HUDEP-2 (cell line): ENCODE measurements at regions not wholly inside any gene's neighbourhood (a gene's known extent, or its start where the extent isn't known, plus 50 kb on each side); places are given as distances from the start of the nearest gene placed in this dataset.

Experiments used
- DNase-seq, 76 experiments: peaks; one replicate each; lab custom pipeline; 2025; ENCODE audit not compliant: unreplicated experiment in 76 of 76; lab: John Stamatoyannopoulos, UW

DNA sequence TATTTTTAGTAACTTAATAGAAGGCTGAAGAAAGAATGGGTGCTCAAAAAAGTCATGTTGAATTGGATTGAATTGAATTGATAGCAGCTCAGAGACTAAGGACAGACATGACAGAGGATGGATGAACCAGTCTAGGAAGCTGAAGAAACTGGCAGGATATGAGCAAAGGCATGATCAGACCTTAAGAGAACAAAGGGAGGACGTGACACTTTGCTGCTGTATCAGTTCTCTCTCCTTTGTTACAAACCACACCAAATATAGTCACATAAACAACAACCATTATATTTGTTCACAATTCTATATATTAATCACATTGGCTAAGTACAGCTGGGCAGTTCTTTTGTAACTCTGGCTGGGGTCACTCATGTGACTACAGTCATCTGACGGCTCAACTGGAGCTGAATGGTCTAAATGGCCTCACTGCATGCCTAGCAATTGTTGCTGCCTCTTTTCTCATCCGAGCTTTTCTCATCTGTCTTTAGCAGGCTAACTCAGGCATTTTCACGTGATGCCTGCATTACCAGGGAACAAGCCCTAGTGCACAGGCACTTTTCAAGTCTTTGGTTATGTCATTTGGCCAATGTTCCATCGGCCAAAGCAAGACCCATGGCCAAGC is 355.0 kb downstream of the ETNK1 start:
- no peak for DNase-seq

DNA sequence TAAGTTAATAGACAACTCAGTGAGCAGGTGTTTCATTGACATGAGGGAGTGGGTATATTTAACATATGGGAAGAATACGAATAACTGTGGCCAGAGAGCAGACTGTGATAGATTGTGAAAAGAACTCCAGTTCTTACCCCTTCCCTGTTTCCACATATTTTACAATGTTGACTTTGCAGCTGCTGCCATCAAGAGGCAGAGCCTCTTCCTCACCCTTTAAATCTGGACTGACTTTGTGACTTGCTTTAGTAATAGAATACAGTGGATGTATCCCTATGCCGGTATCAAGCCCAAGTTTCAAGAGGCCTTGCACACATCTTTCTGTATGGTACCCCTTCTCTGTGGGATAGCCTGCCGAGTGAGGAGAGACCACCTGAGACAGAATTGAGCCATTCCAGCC is 356.7 kb downstream of the ETNK1 start:
- DNase-seq = no peak

DNA sequence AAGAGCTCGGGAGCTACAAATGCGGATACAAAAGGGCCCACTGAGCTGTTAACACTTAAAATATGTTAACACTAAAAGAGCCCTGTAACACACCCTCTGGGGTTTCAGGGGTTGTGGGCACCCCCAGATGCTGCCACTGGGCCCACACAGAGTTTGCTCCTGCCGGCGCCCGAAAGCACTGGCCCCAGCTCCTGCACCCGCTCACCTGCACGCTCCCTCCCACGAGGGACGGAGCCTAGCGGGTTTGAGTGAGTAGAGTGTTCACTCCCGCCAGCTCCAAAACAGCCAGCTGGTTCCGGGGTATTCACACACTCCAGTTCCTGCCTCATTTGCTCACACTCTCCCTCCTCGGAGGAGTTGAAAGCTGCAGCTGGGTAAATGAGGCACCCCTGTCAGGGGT is 357.7 kb downstream of the ETNK1 start:
- no peak for DNase-seq

DNA sequence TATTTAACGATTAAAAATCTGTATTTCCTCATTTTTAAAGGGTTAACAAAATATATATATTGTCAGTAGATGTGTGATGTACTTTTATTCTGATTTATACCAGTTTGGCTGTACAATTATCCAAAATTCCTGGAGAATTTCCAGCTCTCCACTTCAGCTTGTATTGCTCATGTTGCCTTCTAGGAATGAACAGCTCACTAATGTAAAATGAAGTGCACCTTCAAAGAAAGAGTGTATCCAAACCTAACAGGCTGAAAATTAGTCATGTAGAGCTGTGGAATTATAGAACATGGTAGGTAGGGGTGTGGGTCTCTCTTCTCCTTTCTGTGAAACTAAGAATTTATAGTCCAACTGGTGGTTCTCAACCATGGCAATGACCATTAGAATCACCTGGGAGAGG is 362.0 kb downstream of the ETNK1 start:
- no peak for DNase-seq

DNA sequence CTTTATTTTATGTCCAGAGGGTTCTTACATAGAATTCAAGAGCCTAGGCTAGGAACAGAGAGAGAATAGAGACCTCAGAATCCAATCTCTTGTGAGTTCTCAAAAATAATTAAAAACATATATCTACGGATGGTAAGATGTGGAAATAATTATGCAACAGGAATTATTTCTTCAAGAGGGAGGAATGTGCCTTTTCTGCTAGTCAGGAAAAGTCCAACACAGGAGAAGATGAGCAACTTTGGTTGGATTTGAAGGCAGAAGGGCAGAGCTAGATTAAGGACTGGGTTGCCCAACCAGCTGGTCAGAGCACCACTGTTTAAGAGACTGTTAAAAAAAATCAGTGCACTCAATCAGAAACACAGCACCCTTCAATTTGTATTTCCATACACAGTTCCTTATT is 365.5 kb downstream of the ETNK1 start:
- DNase-seq = no peak

DNA sequence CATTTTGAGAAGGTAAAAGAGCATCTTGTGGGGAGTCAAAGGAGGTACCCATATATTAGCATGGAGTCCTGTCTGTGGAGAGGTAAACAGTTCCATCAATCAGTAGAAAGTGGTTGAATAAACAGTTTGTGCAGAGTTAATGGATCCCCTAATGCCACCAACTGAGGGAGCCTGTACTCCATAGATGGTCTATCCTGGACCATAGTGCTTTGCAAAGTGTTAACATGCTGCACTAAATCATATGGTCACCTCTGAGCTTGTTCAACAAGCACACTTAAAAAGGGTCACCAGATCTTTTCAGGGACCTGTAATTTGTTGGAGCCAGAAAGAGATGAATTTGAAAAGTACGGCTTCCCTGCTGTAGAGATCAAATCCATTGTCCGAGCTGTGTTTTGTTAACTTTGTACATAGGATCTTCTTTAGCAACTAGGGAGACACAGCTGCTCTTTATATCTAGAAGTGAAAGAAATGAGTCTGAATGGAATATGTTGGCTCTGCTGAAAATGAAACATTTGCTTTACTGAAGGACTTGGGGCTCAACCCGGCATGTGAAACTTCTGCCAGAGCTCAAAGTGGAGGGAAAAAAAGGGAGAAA is 366.4 kb downstream of the ETNK1 start:
- no peak for DNase-seq

DNA sequence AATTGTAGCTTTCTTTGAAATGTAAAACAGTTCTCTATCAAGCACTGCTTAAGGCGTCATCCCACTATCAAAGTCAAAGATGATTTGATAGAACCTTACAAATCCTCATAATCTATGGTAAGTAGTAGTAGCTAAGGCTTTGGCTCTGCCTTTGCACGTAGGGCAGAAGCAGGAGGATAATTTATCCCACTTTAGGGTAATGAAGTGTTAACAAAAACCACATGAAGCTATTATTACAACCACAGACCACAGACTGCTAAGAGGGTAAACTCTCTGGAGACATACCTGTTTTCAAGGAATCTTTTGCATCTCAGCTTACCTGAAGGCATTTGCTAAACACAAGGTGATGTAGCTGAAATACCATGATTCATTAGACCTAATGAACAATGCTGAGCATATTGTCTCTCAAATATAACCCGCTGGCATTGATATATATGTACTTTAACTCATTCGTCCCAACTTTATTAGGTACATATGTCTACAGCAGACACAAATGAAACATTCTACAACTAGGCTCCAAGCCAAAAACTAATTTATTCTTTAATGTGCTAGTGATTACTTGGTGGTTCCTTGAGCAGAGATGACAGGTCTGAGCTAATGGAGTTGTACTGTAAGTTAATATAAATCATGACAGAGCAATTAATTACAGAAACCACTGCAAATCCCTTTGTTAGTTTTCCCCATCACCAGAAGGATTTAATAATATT is 368.8 kb downstream of the ETNK1 start:
- DNase-seq = no peak

DNA sequence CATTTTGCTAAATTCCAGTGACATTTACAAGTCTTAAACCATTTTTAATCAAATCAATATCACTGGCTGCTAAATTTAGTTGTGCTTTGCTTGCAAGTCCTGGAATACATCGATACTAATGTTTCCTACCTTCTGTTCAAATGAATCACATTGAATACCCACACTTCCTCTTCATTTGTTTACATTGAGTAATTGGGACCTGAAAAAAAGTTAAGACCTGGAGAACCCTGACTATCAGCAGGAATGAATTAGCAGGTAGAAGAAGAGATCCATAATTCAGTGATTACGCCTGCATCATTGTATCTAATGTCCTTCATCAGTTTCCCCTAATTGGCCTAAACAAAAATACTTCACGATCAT is 369.3 kb downstream of the ETNK1 start:
- no peak for DNase-seq

DNA sequence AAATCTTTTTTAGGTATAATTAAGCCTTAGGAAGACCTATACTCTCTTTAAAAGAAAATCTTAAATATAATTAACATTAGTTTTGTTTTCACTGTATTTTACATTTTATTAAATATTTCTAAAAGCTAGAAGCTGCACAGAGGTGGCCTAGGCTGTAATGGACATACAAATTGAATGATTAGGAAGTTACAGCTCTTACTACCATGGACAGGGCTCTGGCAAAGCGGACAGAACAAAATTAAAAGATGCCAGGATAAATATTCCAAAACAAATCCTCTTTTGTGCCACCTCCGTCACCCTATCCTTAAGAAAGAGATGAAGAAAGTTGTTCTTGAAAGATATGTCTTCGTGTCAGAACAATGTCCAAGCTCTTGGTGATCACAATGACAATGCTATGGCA is 376.5 kb downstream of the ETNK1 start:
- DNase-seq = no peak

DNA sequence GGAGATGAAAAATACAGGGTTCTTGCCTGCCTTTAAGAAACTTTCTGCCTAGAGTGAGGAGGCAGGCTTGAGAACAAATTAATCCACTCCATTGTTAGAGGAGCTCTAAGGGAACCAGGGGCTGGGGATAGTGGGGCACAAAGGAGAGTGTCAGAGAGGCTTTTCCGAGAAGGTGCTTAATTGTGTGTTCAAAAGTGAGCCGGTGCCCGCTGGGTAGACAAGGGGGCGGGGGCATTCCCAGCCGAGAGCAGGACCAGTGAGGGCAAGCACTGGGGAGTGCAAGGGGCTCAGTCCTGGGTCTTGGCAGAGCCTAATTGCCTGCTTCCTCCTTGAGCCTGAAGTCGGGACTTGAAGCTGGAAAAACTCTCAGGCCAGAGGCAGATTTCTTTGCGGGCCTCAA is 377.4 kb downstream of the ETNK1 start:
- DNase-seq = no peak

DNA sequence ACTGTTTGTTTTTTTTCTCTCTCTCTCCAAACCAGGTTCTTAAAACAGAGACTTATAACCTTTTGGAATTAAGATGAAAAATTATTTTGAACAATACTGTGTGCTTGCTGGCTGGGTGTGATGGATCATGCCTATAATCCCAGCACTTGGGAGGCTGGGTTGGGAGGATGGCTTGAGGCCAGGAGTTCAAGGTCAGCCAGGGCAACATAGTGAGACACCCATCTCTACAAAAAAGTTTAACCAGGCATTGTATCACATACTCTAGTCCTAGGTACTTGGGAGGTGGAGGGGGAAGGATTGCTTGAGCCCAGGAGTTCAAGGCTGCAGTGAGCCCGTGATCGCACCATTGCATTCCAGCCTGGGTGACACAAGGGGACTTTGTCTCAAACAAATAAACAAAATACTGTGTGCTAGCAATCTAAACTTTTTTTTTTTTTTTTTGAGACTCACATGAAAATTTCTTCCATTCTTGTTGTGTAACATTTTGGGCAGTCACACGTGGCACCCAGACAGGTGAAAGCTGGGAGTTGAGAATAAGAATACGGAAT is 379.6 kb downstream of the ETNK1 start:
- DNase-seq = no peak

DNA sequence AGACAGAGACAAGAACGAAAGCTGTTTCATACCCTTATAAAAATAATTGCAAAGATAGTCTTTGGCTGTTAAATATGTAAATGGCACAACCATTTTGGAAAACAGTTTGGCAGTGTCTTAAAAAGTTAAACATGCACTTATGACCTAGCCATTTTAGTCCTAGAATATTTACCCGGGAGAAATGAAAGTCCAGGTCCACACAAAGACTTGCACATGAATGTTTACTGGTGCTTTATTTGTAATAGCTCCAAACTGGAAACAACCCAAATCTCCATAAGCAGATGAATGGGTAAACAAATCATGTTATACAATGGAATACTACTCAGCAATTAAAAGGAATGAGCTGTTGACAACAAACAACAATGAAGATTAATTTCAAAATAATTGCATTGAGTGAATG is 380.4 kb downstream of the ETNK1 start:
- DNase-seq = no peak

DNA sequence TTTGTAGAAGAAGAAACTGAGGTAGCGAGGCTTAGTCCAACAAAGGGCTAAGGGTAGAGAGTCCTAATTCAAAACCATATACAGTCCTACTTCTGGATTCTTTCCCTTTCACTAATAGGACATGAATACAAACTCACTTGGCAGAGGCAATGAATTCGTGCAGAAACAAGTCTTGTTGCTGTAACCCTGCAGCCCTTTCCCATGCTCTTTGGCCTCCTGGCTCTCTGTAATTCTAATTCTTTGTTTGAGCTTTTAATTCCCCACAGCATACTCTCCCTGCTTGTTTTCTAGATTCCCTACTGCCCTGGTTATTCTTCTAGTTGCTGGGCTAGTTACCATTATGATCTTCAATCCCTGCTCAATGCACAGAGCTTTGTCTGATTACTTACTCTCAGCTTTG is 381.4 kb downstream of the ETNK1 start:
- DNase-seq = no peak

DNA sequence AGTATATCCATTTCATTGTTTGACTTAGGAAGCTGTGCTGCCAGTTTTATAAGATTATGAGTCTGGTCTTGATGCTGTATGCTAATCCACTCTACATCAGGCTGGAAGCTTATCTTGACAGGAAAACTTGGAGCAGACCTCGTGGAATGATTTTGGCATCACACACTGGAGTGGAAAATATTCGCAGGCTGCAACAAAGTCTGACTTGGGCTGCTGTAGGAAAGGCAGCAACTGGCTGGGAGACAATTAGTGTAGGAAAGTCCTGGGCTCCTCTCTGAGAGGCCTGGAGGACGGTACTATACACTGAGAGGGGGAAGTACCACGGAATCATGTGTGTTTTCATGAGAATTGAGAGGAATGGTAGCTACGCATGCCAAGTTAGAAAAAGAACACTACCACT is 383.7 kb downstream of the ETNK1 start:
- DNase-seq = no peak

DNA sequence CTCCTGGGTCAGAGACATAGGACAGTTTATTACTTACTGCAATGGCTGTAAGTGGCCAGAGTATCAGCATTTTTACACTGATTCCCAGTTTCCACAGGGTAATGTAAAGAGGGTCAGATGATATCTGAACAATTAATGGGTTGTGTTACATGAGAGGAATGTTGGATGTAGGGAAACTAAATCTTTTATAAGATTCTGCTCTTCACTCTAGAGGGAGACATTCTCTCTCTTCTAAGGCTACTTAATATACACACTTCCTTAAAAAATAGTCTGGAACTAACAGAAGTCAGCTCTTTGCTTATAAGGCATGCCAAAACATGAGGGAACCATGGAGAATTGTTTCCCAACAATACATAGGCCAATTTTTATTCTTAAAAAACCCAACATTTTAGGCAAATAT is 389.8 kb downstream of the ETNK1 start:
- no peak for DNase-seq

DNA sequence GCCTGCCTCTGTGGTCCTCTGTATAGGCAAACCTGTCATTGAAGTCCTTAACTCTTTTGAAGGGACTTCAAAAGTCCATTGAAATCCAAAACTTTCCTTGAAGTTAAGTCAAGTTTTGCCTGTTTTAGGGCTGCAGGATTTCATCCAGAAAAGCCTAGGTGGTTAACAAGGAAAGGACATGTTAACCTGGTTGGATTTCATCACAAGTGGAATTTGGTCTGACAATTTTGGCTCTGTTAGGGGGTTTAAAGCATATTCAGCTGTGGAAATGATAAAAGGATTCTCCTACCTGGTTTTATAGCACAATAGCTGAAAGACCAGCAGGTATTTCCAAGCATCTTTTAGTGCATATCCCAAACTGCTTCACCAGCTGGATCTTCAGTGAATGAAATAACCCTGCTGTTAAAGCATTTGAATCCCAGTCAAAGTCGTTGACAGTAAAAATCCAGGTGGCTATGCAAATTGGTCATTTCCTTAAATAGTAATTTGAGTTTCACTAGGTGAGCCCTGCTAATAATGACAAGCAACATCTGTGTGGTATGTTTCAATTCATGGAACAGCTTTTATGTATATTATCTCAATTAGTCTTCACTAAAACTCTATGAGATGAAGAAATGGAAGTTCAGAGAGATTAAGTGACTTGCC is 400.5 kb downstream of the ETNK1 start:
- DNase-seq = no peak

DNA sequence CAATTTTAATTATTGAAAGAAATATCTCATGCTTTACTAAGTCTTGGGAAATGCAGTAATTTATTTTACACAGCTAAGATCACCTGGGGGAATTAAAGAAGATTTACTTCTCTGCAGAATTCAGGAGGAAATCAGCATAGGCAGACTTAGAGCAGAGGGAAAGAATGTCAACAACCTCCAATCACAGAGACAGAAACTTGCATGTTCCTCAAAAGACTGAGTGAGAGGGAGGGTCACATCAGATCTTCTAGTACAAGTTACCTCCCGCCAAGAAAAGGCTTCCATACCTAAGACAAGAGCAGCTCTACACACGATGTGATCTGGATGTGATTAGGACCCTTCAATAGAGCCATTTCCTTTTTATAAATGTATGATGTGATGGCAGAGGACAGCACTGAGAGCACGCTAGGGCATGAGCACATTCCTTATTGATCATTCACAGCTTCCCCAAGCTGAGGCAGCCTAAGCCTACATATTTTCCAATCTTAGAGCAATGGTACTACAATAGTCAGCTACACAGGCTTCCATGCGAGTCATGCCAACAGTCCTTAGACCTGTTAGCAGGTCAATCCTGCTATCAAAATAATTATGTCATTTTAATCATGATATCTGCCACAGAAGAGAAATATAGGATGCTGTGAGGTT is 403.3 kb downstream of the ETNK1 start:
- no peak for DNase-seq

DNA sequence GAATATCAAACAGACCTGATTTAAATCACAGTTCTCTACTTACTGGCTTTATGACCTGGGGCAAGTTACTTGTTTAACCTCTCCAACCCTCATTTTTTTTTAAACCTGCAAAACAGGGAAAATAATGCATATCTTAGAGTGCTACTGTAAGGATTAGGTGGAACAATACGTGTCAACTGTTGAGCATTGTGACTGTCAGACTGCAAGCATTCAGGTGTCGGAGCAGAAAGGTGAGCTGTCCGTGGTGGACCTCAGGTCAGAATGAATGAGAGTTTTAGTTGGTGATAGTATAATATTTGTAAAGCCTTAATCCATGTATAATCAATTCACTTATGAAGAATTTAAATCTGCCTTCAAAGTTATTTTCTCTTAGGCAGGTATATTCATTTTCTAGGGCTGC is 404.2 kb downstream of the ETNK1 start:
- no peak for DNase-seq

DNA sequence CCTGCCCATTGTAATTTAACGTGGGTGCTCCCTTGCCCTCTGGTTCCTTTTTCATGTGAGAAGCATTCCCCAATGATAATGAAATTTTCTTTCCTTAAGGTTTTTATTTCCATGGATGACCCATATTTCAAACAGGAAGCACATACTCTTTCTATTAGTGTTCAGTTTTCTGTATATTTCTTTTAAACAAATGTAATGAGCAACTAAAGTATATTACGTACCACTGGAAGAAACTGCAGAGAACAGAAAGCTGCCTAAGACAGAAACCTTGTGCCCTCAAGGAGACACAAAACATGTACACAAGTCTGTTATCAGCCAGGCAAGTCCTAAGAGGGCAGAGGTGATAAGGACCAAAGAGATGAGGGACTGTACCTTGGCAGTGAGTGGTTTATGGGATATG is 414.9 kb downstream of the ETNK1 start:
- peak in 1 of 76 experiments; percentile 11 for DNase-seq

DNA sequence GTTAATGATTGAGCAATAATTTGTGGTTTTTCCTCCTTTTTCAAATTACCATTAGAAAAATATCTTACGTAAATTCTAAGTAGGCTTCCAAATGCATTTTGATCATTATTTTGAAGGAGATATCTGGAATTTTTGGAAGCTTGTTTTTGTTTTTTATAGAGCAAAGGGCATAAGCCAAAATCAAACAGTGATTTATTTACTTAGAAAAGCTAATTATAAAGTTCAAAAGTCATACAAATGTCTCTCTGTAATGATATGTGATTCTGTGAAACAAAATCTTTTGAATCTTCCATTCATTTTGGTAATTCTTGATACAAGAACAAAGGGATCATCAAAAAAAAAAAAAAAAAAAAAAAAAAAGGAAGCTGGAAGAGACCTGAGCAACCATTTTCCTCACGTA is 416.8 kb downstream of the ETNK1 start:
- DNase-seq = no peak

DNA sequence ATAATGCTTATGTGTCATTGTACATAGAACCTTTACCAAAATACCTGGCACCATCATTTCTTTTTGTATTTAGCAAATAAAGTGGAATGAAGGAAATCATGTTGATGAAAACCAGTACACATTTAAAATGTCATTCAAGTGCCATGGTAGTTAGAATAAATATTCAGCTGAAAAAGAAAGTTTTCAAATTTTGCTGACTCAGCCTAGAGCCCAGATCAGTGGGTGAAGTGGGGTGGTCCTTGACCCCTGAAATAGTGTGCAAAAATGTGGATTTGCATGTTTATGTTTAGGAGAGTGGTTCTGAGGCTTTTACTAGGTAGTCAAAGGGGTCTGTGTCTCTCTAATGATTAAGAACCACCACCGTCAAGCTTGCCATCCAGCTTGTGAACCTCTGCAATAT is 418.7 kb downstream of the ETNK1 start:
- DNase-seq = no peak
